ENCODE measurements at regions not wholly inside any gene's neighbourhood (a gene's known extent, or its start where the extent isn't known, plus 50 kb on each side); places are given as distances from the start of the nearest gene placed in this dataset.

DNA sequence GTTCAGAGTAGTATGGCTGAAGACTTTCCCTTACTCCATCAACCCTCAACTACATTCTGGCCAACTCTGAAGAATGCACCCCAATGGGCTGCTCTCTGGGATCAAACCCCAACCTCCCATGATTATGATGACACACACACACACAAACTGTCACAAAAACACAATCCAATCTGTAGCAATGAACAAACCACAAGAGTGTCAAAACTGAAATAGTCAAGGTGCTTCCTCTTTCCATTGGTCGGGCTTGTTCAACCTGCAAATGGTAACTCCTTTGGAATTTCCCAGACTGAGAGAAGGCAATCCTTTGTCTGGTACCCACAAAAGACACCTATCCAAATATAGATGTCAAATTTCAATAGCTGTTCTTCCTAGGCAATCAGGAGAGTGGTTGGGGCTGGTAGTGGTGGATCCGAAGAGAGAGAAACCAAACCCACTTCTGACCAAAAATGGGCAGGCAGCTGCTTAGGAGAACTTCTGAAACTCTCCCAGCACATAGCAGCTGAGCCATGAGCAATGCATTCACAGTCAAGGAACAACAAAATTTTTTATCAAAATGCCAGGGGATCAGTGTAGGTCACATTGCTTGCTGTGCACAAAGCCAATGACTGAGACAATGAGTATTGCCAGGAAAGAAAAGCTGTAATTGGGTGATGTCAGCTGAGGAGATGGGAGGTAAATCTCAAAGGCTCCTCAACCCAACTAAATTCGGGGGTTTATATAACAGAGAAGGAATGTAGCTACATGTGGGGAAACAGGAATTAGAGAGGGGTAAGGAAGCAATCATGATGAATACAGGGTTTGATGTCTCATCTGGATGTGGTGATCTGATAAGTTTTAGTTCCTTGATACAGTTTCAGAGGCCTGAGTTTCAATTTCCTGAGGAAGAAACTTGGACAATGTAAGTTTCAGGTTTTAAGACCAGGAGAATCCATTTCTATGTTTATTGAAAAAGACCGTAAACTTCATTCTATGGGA is 191.4 kb downstream of the KITLG start:
- H3K4me3 Mint-ChIP-seq: no peak overlapping the region
- H3K4me1 Mint-ChIP-seq: no peaks in the 10 kb centered on the region
- H3K27me3 Mint-ChIP-seq: no peaks in the 10 kb centered on the region
- H3K27ac Mint-ChIP-seq (ENCODE audit: low read depth): no peak overlapping the region
- DNase-seq (ENCODE audit: low spot score in 2 of 2) (no peak), ATAC-seq (replicated peaks; ENCODE audit: extremely low read depth, poor library complexity, severe bottlenecking) (no peak)
- no peaks in the 10 kb centered on the region for H3K9me3 Mint-ChIP-seq
- H3K36me3 Mint-ChIP-seq (ENCODE audit: insufficient read depth): no peaks in the 10 kb centered on the region

DNA sequence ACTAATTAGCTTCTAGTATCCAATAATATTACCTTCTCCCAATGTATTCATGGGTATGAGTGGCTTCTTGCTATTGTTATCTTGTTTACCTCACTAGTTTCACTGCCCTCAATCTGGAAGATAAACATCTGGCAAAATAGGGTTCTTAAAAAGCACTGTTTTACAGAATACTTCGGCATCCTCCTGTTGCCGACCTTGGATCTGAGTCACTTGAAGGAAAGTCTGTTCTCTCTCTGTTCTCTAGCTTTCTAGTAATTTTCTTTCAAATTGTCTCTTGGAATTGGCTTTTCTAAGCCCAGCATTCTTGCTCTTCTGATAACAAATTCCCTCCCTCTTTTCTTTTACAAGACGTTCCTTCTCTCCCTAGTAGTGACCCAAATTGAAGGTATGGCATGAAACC is 189.5 kb downstream of the KITLG start:
- Mint-ChIP-seq H3K36me3 (ENCODE audit: insufficient read depth) (no peaks in the 10 kb centered on the region), H3K4me3 (no peak overlapping the region), H3K4me1 (no peaks in the 10 kb centered on the region), H3K27me3 (no peaks in the 10 kb centered on the region), H3K27ac (ENCODE audit: low read depth) (no peak overlapping the region), H3K9me3 (no peaks in the 10 kb centered on the region)
- DNase-seq (ENCODE audit: low spot score in 2 of 2) (no peak), ATAC-seq (replicated peaks; ENCODE audit: extremely low read depth, poor library complexity, severe bottlenecking) (no peak)

DNA sequence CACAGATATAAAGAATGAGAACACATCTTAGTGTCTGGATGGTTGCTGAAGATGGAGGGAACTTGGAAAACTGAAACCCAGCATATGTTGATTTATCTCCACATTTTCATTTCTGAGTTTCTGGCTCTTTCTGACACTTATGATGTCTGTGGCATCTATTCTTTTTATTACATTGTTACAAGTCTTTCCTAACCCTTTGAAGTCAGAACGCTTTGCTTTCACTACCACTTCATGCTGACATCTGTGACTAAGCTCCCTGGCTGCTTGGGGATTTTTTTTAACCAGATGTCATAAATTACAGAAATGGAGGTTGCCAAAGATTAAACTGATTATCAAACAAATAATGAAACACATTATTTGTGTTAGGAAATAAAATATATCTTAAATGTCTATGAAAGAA is 188.7 kb downstream of the KITLG start:
- Mint-ChIP-seq H3K4me1 (no peaks in the 10 kb centered on the region), H3K4me3 (no peak overlapping the region), H3K36me3 (ENCODE audit: insufficient read depth) (no peaks in the 10 kb centered on the region), H3K27me3 (no peaks in the 10 kb centered on the region), H3K9me3 (no peaks in the 10 kb centered on the region), H3K27ac (ENCODE audit: low read depth) (no peak overlapping the region)
- DNase-seq (ENCODE audit: low spot score in 2 of 2) (no peak), ATAC-seq (replicated peaks; ENCODE audit: extremely low read depth, poor library complexity, severe bottlenecking) (no peak)

GRCh38 chr12:88393017-88393767 is 187.1 kb downstream of the KITLG start:
- ATAC-seq (replicated peaks; ENCODE audit: extremely low read depth, poor library complexity, severe bottlenecking): no peak
- no peak for DNase-seq (ENCODE audit: low spot score in 2 of 2)
- H3K36me3 Mint-ChIP-seq (ENCODE audit: insufficient read depth): no peaks in the 10 kb centered on the region
- no peaks in the 10 kb centered on the region for H3K9me3 Mint-ChIP-seq
- no peaks in the 10 kb centered on the region for H3K4me1 Mint-ChIP-seq
- no peak overlapping the region for H3K27ac Mint-ChIP-seq (ENCODE audit: low read depth)
- H3K4me3 Mint-ChIP-seq: no peak overlapping the region
- H3K27me3 Mint-ChIP-seq: no peaks in the 10 kb centered on the region

- Mint-ChIP-seq H3K4me1 (no peaks in the 10 kb centered on the region), H3K4me3 (no peak overlapping the region), H3K36me3 (ENCODE audit: insufficient read depth) (no peaks in the 10 kb centered on the region), H3K27ac (ENCODE audit: low read depth) (no peak overlapping the region), H3K27me3 (no peaks in the 10 kb centered on the region), H3K9me3 (peaks cover 5% of the 10 kb centered on the region)
- ATAC-seq (replicated peaks; ENCODE audit: extremely low read depth, poor library complexity, severe bottlenecking): no peak
- DNase-seq (ENCODE audit: low spot score in 2 of 2): no peak
Measured at GRCh38 chr12:88398031-88398430, 182.2 kb downstream of the KITLG start.

DNA sequence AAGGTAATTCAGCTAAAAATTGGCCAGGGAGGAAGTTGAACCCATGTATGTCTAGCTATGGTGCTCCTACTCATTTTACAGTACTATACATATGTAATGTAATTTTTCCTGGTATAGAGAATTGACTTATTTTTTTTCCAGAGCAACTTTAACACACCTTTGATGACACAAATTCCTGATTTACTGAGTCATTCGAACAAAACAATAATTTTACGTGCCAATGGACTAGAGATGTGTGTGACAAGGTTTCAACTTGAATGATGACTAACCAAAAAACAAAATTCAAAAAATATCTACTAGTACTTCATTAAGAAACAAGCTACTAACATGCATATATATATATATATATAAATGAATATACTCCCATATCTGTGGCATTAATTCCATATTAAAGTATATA is 180.5 kb downstream of the KITLG start:
- Mint-ChIP-seq H3K9me3 (peaks cover 5% of the 10 kb centered on the region), H3K27me3 (no peaks in the 10 kb centered on the region), H3K36me3 (ENCODE audit: insufficient read depth) (no peaks in the 10 kb centered on the region), H3K4me3 (no peak overlapping the region), H3K27ac (ENCODE audit: low read depth) (no peak overlapping the region), H3K4me1 (no peaks in the 10 kb centered on the region)
- ATAC-seq (replicated peaks; ENCODE audit: extremely low read depth, poor library complexity, severe bottlenecking) (no peak), DNase-seq (ENCODE audit: low spot score in 2 of 2) (no peak)

DNA sequence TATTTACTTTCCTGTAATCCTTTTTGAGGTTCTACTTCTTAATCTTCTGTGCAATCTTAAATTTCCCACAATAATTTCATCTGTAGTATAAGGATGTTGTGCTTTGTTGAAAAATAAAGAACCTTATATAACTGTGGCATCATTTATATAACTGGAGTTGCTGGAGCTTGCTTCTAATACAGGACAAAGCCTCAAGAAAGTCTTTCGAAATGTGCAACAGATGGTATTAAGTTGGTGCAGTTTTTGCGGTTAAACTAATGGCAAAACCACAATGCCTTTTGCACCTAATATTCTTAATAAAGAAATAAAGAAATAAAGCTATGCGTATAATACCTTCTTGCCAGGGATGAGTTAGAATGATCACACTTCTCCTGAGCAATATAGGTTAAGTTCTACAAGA is 180.0 kb downstream of the KITLG start:
- Mint-ChIP-seq H3K36me3 (ENCODE audit: insufficient read depth) (no peaks in the 10 kb centered on the region), H3K4me3 (no peak overlapping the region), H3K27ac (ENCODE audit: low read depth) (no peak overlapping the region), H3K27me3 (no peaks in the 10 kb centered on the region), H3K4me1 (no peaks in the 10 kb centered on the region), H3K9me3 (peaks cover 5% of the 10 kb centered on the region)
- ATAC-seq (replicated peaks; ENCODE audit: extremely low read depth, poor library complexity, severe bottlenecking) (no peak), DNase-seq (ENCODE audit: low spot score in 2 of 2) (no peak)

GRCh38 chr12:88401155-88401554 is 179.1 kb downstream of the KITLG start:
- Mint-ChIP-seq H3K4me3 (no peak overlapping the region), H3K36me3 (ENCODE audit: insufficient read depth) (no peaks in the 10 kb centered on the region), H3K9me3 (peaks cover 5% of the 10 kb centered on the region), H3K27ac (ENCODE audit: low read depth) (no peak overlapping the region), H3K4me1 (no peaks in the 10 kb centered on the region), H3K27me3 (no peaks in the 10 kb centered on the region)
- DNase-seq (ENCODE audit: low spot score in 2 of 2) (no peak), ATAC-seq (replicated peaks; ENCODE audit: extremely low read depth, poor library complexity, severe bottlenecking) (no peak)

- Mint-ChIP-seq H3K9me3 (no peaks in the 10 kb centered on the region), H3K27ac (ENCODE audit: low read depth) (no peak overlapping the region), H3K4me3 (no peak overlapping the region), H3K4me1 (no peaks in the 10 kb centered on the region), H3K36me3 (ENCODE audit: insufficient read depth) (no peaks in the 10 kb centered on the region), H3K27me3 (no peaks in the 10 kb centered on the region)
- ATAC-seq (replicated peaks; ENCODE audit: extremely low read depth, poor library complexity, severe bottlenecking) (no peak), DNase-seq (ENCODE audit: low spot score in 2 of 2) (no peak)
Measured at GRCh38 chr12:88406905-88407304, 173.4 kb downstream of the KITLG start.

DNA sequence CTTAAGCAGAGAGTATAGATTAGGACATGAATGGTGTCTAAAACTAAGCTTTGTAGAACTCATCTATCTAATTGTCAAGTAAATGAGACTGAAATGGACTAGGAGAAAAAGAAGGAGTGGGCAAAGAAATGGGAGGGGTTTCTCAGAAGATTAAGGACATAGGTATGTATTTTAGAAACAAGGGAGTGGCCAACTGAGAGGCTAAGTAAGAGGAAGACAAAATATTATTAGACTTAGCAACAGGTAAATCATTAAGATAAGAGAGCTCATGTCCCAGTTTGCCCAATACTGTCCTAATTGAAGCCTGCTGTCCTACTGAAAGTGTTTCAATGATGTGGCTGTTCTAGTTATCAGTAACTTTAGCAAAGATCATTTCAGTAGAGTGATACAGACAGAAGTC is 171.4 kb downstream of the KITLG start:
- Mint-ChIP-seq H3K9me3 (no peaks in the 10 kb centered on the region), H3K36me3 (ENCODE audit: insufficient read depth) (no peaks in the 10 kb centered on the region), H3K27ac (ENCODE audit: low read depth) (no peak overlapping the region), H3K27me3 (no peaks in the 10 kb centered on the region), H3K4me3 (no peak overlapping the region), H3K4me1 (no peaks in the 10 kb centered on the region)
- ATAC-seq (replicated peaks; ENCODE audit: extremely low read depth, poor library complexity, severe bottlenecking) (no peak), DNase-seq (ENCODE audit: low spot score in 2 of 2) (no peak)

DNA sequence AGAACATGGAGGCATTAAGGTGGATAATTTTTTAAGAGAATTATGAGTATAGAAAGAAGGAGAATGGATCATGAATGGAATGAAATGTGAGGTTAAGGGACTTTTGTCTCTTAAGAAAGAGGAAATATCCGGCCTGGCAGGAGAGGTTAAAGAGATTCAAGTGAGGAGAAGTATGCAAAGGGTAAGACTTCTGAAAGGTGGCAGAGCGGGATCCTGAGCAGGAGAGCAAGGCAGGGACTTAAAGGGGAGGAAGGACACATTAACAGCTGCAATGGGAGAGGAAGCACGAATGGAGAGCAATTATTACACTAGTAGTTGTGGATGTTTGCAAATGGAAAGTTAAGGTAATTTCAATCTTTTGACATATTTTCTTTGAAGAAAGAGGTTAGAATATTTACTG is 171.0 kb downstream of the KITLG start:
- Mint-ChIP-seq H3K36me3 (ENCODE audit: insufficient read depth) (no peaks in the 10 kb centered on the region), H3K27me3 (no peaks in the 10 kb centered on the region), H3K9me3 (no peaks in the 10 kb centered on the region), H3K4me3 (no peak overlapping the region), H3K27ac (ENCODE audit: low read depth) (no peak overlapping the region), H3K4me1 (no peaks in the 10 kb centered on the region)
- DNase-seq (ENCODE audit: low spot score in 2 of 2) (no peak), ATAC-seq (replicated peaks; ENCODE audit: extremely low read depth, poor library complexity, severe bottlenecking) (no peak)

- ATAC-seq (replicated peaks; ENCODE audit: extremely low read depth, poor library complexity, severe bottlenecking): no peak
- H3K4me3 Mint-ChIP-seq: no peak overlapping the region
- H3K9me3 Mint-ChIP-seq: no peaks in the 10 kb centered on the region
- no peak overlapping the region for H3K27ac Mint-ChIP-seq (ENCODE audit: low read depth)
- no peaks in the 10 kb centered on the region for H3K4me1 Mint-ChIP-seq
- H3K27me3 Mint-ChIP-seq: no peaks in the 10 kb centered on the region
- no peaks in the 10 kb centered on the region for H3K36me3 Mint-ChIP-seq (ENCODE audit: insufficient read depth)
- DNase-seq (ENCODE audit: low spot score in 2 of 2): no peak
Measured at GRCh38 chr12:88411689-88412088, 168.6 kb downstream of the KITLG start.

GRCh38 chr12:88413646-88414045 is 166.6 kb downstream of the KITLG start:
- H3K27me3 Mint-ChIP-seq: no peaks in the 10 kb centered on the region
- no peak overlapping the region for H3K4me3 Mint-ChIP-seq
- H3K4me1 Mint-ChIP-seq: no peaks in the 10 kb centered on the region
- DNase-seq (ENCODE audit: low spot score in 2 of 2) (no peak), ATAC-seq (replicated peaks; ENCODE audit: extremely low read depth, poor library complexity, severe bottlenecking) (no peak)
- no peaks in the 10 kb centered on the region for H3K9me3 Mint-ChIP-seq
- no peak overlapping the region for H3K27ac Mint-ChIP-seq (ENCODE audit: low read depth)
- H3K36me3 Mint-ChIP-seq (ENCODE audit: insufficient read depth): no peaks in the 10 kb centered on the region
